ENCODE measurements at regions not wholly inside any gene's neighbourhood (a gene's known extent, or its start where the extent isn't known, plus 50 kb on each side); places are given as distances from the start of the nearest gene placed in this dataset.

GRCh38 chr10:65470986-65471385 lies 1454.8 kb upstream of the LRRTM3 start:
- H3K9me3 ChIP-seq (ENCODE audit: low read length): no peaks in the 10 kb centered on the region
- H3K4me2 ChIP-seq (ENCODE audit: low read length): no peak overlapping the region
- H3K27me3 ChIP-seq (ENCODE audit: insufficient read depth, low read length): no peaks in the 10 kb centered on the region
- no peaks in the 10 kb centered on the region for H3F3A ChIP-seq (ENCODE audit: insufficient read depth, low read length)
- no peak overlapping the region for H3K9ac ChIP-seq (ENCODE audit: low read length)
- H3K9me2 ChIP-seq (ENCODE audit: low read depth, low read length): no peaks in the 10 kb centered on the region
- no peak overlapping the region for H3K27ac ChIP-seq (ENCODE audit: low read depth, low read length, poor library complexity, severe bottlenecking)
- H3K79me2 ChIP-seq (ENCODE audit: insufficient read depth, low read length): no peaks in the 10 kb centered on the region
- no peak overlapping the region for H2AFZ ChIP-seq (ENCODE audit: low read length)
- H4K20me1 ChIP-seq (ENCODE audit: insufficient read depth, low read length): no peaks in the 10 kb centered on the region
- H3K4me3 ChIP-seq (ENCODE audit: low read depth, low read length, poor library complexity, severe bottlenecking): no peak overlapping the region
- TF ChIP-seq, protein P1, sequence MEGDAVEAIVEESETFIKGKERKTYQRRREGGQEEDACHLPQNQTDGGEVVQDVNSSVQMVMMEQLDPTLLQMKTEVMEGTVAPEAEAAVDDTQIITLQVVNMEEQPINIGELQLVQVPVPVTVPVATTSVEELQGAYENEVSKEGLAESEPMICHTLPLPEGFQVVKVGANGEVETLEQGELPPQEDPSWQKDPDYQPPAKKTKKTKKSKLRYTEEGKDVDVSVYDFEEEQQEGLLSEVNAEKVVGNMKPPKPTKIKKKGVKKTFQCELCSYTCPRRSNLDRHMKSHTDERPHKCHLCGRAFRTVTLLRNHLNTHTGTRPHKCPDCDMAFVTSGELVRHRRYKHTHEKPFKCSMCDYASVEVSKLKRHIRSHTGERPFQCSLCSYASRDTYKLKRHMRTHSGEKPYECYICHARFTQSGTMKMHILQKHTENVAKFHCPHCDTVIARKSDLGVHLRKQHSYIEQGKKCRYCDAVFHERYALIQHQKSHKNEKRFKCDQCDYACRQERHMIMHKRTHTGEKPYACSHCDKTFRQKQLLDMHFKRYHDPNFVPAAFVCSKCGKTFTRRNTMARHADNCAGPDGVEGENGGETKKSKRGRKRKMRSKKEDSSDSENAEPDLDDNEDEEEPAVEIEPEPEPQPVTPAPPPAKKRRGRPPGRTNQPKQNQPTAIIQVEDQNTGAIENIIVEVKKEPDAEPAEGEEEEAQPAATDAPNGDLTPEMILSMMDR (IDR thresholded peaks at IDR 0.05; ENCODE audit: low read length): no peak
- no peak for TF ChIP-seq EZH2 (IDR thresholded peaks at IDR 0.05; ENCODE audit: borderline replicate concordance, low read length)
- H3K4me1 ChIP-seq (ENCODE audit: insufficient read depth, low read length, severe bottlenecking): no peaks in the 10 kb centered on the region
- no peaks in the 10 kb centered on the region for H3K36me3 ChIP-seq (ENCODE audit: insufficient read depth, low read length)

DNA sequence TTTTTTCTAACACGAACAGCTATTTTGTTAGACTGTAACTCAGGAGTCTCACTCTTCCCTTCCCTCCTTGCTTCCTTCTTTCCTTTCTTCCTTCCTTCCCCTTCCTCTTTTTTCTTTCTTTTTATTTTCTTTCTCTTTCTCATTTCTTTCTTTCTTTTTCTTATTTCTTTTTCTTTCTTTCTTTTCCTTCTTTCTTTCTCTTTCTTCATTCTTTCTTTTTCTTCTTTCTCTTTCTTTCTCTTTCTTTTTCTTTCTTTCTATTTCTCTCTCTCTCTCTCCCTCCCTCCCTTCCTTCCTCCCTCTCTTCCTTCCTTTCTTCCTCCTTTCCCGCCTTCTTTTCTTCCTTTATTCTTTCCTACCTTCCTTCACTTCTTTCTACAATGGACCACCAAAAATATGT lies 1443.0 kb upstream of the LRRTM3 start:
- H3K79me2 ChIP-seq (ENCODE audit: insufficient read depth, low read length): no peaks in the 10 kb centered on the region
- H2AFZ ChIP-seq (ENCODE audit: low read length): no peak overlapping the region
- no peak overlapping the region for H3K4me3 ChIP-seq (ENCODE audit: low read depth, low read length, poor library complexity, severe bottlenecking)
- H3K4me1 ChIP-seq (ENCODE audit: insufficient read depth, low read length, severe bottlenecking): no peaks in the 10 kb centered on the region
- no peaks in the 10 kb centered on the region for H3F3A ChIP-seq (ENCODE audit: insufficient read depth, low read length)
- H3K9ac ChIP-seq (ENCODE audit: low read length): no peak overlapping the region
- TF ChIP-seq EZH2 (IDR thresholded peaks at IDR 0.05; ENCODE audit: borderline replicate concordance, low read length): no peak
- TF ChIP-seq, protein P1 (IDR thresholded peaks at IDR 0.05; ENCODE audit: low read length): no peak
- H3K27ac ChIP-seq (ENCODE audit: low read depth, low read length, poor library complexity, severe bottlenecking): no peak overlapping the region
- H3K36me3 ChIP-seq (ENCODE audit: insufficient read depth, low read length): no peaks in the 10 kb centered on the region
- no peak overlapping the region for H3K4me2 ChIP-seq (ENCODE audit: low read length)
- H3K27me3 ChIP-seq (ENCODE audit: insufficient read depth, low read length): no peaks in the 10 kb centered on the region
- H3K9me3 ChIP-seq (ENCODE audit: low read length): no peaks in the 10 kb centered on the region
- H4K20me1 ChIP-seq (ENCODE audit: insufficient read depth, low read length): no peaks in the 10 kb centered on the region
- no peaks in the 10 kb centered on the region for H3K9me2 ChIP-seq (ENCODE audit: low read depth, low read length)

DNA sequence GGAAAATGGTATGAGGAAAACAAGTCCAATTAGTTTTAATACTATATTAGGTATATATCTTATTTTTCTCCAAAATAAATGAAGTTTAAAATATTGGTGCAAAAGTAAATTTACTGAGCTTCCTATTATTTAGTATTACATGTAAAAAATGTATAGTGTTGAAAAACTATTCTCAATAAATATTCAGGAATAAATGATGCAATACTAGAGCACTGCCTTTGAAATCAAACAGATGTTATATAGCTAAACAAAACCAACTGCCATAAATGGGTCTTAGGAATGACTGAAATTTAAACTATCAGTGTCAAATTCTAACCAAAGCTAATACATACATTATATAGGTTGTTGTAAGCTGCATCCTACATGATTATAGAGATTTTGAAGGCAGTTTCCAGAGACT lies 1434.0 kb upstream of the LRRTM3 start:
- Histone ChIP-seq H3K36me3 (ENCODE audit: insufficient read depth, low read length) (no peaks in the 10 kb centered on the region), H3K79me2 (ENCODE audit: insufficient read depth, low read length) (no peaks in the 10 kb centered on the region), H3K4me3 (ENCODE audit: low read depth, low read length, poor library complexity, severe bottlenecking) (no peak overlapping the region), H3K9me3 (ENCODE audit: low read length) (no peaks in the 10 kb centered on the region), H4K20me1 (ENCODE audit: insufficient read depth, low read length) (no peaks in the 10 kb centered on the region), H2AFZ (ENCODE audit: low read length) (no peak overlapping the region), H3K4me1 (ENCODE audit: insufficient read depth, low read length, severe bottlenecking) (no peaks in the 10 kb centered on the region), H3F3A (ENCODE audit: insufficient read depth, low read length) (no peaks in the 10 kb centered on the region), H3K4me2 (ENCODE audit: low read length) (no peak overlapping the region), H3K27ac (ENCODE audit: low read depth, low read length, poor library complexity, severe bottlenecking) (no peak overlapping the region), H3K9me2 (ENCODE audit: low read depth, low read length) (no peaks in the 10 kb centered on the region), H3K9ac (ENCODE audit: low read length) (no peak overlapping the region), H3K27me3 (ENCODE audit: insufficient read depth, low read length) (no peaks in the 10 kb centered on the region)
- TF ChIP-seq, protein P1 (IDR thresholded peaks at IDR 0.05; ENCODE audit: low read length): no peak
- no peak for TF ChIP-seq EZH2 (IDR thresholded peaks at IDR 0.05; ENCODE audit: borderline replicate concordance, low read length)
